IMR-90 (cell line): ENCODE measurements at regions not wholly inside any gene's neighbourhood (a gene's known extent, or its start where the extent isn't known, plus 50 kb on each side); places are given as distances from the start of the nearest gene placed in this dataset.

Experiments used
- ATAC-seq: fragments of 200-7000 bp; cut with Tn5 transposase; 2 replicates; pipeline ENCODE4 v1.9.1; 2020; ENCODE audit warnings: low read depth, mild to moderate bottlenecking, moderate library complexity
- BruUV-seq: library from RNA; stranded (reverse); fragments of 400-500 nt; replicated peaks from 2 replicates; lab custom pipeline; 2021; lab: Mats Ljungman, UMichigan
- CTCF ChIA-PET: fragments of 300-600 bp; formaldehyde crosslinking; extraction: SDS; loops from one replicate; lab custom pipeline; 2021; ENCODE audit warnings: antibody characterized with exemption; lab: Yijun Ruan, JAX
- POLR2A ChIA-PET: fragments of 300-600 bp; sonication (Branson Sonifier 250); formaldehyde crosslinking; loops from one replicate; lab custom pipeline; 2022; ENCODE audit warnings: antibody characterized with exemption; ENCODE audit not compliant: unreplicated experiment; lab: Charles Lee
- DNase-seq: peaks from one replicate; pipeline ENCODE4 v3.0.0; 2013
- H2AFZ ChIP-seq: replicated peaks from 2 replicates; pipeline ENCODE3; 2013; ENCODE audit warnings: low read length, mild to moderate bottlenecking; ENCODE audit not compliant: poor library complexity
- H2AK5ac ChIP-seq: 2 replicates; pipeline ENCODE4 v1.6.1; 2013; ENCODE audit warnings: low read depth, low read length, inconsistent platforms
- H2AK9ac ChIP-seq: replicated peaks from 2 replicates; pipeline ENCODE3; 2013; ENCODE audit warnings: mild to moderate bottlenecking, low read depth, low read length, moderate library complexity; ENCODE audit not compliant: poor library complexity
- H2BK120ac ChIP-seq: 2 replicates; pipeline ENCODE4 v1.6.1; 2013; ENCODE audit warnings: low read depth, low read length, inconsistent platforms
- H2BK15ac ChIP-seq: 3 replicates; pipeline ENCODE4 v1.6.1; 2013; ENCODE audit warnings: low read depth, low read length, inconsistent platforms
- H2BK20ac ChIP-seq: 2 replicates; pipeline ENCODE4 v1.6.1; 2013; ENCODE audit warnings: low read depth, mild to moderate bottlenecking, inconsistent platforms, low read length, moderate library complexity
- H2BK5ac ChIP-seq: 2 replicates; pipeline ENCODE4 v1.6.1; 2013; ENCODE audit warnings: mild to moderate bottlenecking, low read depth, low read length, inconsistent platforms; ENCODE audit not compliant: poor library complexity, severe bottlenecking
- H3K14ac ChIP-seq: replicated peaks from 2 replicates; pipeline ENCODE4 v1.6.1; 2013; ENCODE audit warnings: low read depth, low read length, inconsistent platforms
- H3K18ac ChIP-seq: 2 replicates; pipeline ENCODE4 v1.6.1; 2013; ENCODE audit warnings: low read depth, low read length, control low read depth
- H3K23ac ChIP-seq: 2 replicates; pipeline ENCODE4 v1.6.1; 2013; ENCODE audit warnings: low read depth, low read length, inconsistent platforms
- H3K27ac ChIP-seq: 2 replicates; pipeline ENCODE4 v1.5.1; 2013; ENCODE audit warnings: mild to moderate bottlenecking, control low read depth, low read length; ENCODE audit not compliant: insufficient read depth
- H3K27me3 ChIP-seq: 2 replicates; pipeline ENCODE4 v1.6.1; 2013; ENCODE audit warnings: low read length; ENCODE audit not compliant: control insufficient read depth, insufficient read depth
- H3K36me3 ChIP-seq: 2 replicates; pipeline ENCODE4 v1.6.1; 2013; ENCODE audit warnings: low read length, mixed read lengths; ENCODE audit not compliant: control insufficient read depth, insufficient read depth
- H3K4ac ChIP-seq: 2 replicates; pipeline ENCODE4 v1.6.1; 2013; ENCODE audit warnings: low read depth, low read length, inconsistent platforms
- H3K4me1 ChIP-seq: 2 replicates; pipeline ENCODE4 v1.6.1; 2013; ENCODE audit warnings: low read length, mixed read lengths; ENCODE audit not compliant: control insufficient read depth, insufficient read depth
- H3K4me2 ChIP-seq: 2 replicates; pipeline ENCODE4 v1.6.1; 2013; ENCODE audit warnings: low read depth, mild to moderate bottlenecking, control low read depth, low read length, moderate library complexity
- H3K4me3 ChIP-seq: 2 replicates; pipeline ENCODE4 v1.5.1; 2013; ENCODE audit warnings: low read depth, mild to moderate bottlenecking, control low read depth, low read length, moderate library complexity; ENCODE audit not compliant: insufficient read depth
- H3K56ac ChIP-seq: 2 replicates; pipeline ENCODE4 v1.6.1; 2013; ENCODE audit warnings: low read length, inconsistent platforms; ENCODE audit not compliant: insufficient read depth; ENCODE audit errors: extremely low read depth
- H3K79me1 ChIP-seq, 2 experiments: 2 replicates each; pipeline ENCODE4 v1.6.1; 2013; ENCODE audit warnings: low read length in 2 of 2, inconsistent platforms in 1 of 2, low read depth in 1 of 2
- H3K9ac ChIP-seq: 2 replicates; pipeline ENCODE4 v1.6.1; 2013; ENCODE audit warnings: low read depth, low read length, control low read depth
- H3K9me1 ChIP-seq: 2 replicates; pipeline ENCODE4 v1.6.1; 2013; ENCODE audit warnings: low read length, inconsistent platforms; ENCODE audit not compliant: insufficient read depth
- H3K9me3 ChIP-seq: 2 replicates; pipeline ENCODE4 v1.6.1; 2013; ENCODE audit warnings: low read length; ENCODE audit not compliant: control insufficient read depth, insufficient read depth
- H4K20me1 ChIP-seq: 2 replicates; pipeline ENCODE4 v1.6.1; 2013; ENCODE audit warnings: low read length, inconsistent platforms; ENCODE audit not compliant: insufficient read depth
- H4K5ac ChIP-seq: 2 replicates; pipeline ENCODE4 v1.6.1; 2013; ENCODE audit warnings: mild to moderate bottlenecking, low read depth, low read length, control low read depth
- H4K8ac ChIP-seq, 2 experiments: 2 replicates each; pipeline ENCODE4 v1.6.1; 2013; ENCODE audit warnings: low read depth in 2 of 2, low read length in 2 of 2, control low read depth in 1 of 2, inconsistent platforms in 1 of 2
- H4K91ac ChIP-seq: 2 replicates; pipeline ENCODE4 v1.6.1; 2013; ENCODE audit warnings: low read depth, low read length, inconsistent platforms; ENCODE audit not compliant: insufficient read depth
- FOS ChIP-seq: fragments of 150-350 bp; IDR thresholded peaks from 2 replicates; pipeline ENCODE4 v1.6.1; 2016; ENCODE audit warnings: low read depth, low read length
- MAFK ChIP-seq: IDR thresholded peaks from 2 replicates; pipeline ENCODE4 v1.6.1; 2012; ENCODE audit warnings: low read depth, low read length, improper control_type of control experiment
- RCOR1 ChIP-seq: IDR thresholded peaks from 2 replicates; pipeline ENCODE4 v1.6.1; 2012; ENCODE audit warnings: mild to moderate bottlenecking, low read length, improper control_type of control experiment; ENCODE audit not compliant: insufficient replicate concordance
- WGBS, 2 experiments: methylation state at CpG; one replicate each; pipeline versions ENCODE4 v1.1.5 to v1.1.7; 2013; ENCODE audit warnings: missing lambda C conversion rate in 2 of 2; ENCODE audit not compliant: insufficient read length in 1 of 2; ENCODE audit errors: extremely low coverage in 2 of 2; 5-methylcytosine and 5-hydroxymethylcytosine counted together
- dilution Hi-C: fragments of 300-500 bp; cut with HindIII; formaldehyde crosslinking; loops from one replicate; pipeline ENCODE4 v1.14.3; 2018; ENCODE audit warnings: low sequenced_read_pairs; ENCODE audit not compliant: unreplicated experiment
- in situ Hi-C: fragments of 300-500 bp; cut with MboI; formaldehyde crosslinking; loops from 3 replicates; pipeline ENCODE4 v1.14.3; 2019; ENCODE audit warnings: low sequenced_read_pairs, inconsistent platforms, mixed read lengths
- intact Hi-C: fragments of 100-400 bp; cut with micrococcal nuclease; formaldehyde crosslinking; loops from 2 replicates; pipeline ENCODE4 v1.10.0; 2022
- TF ChIP-seq, protein P1 (sequence below): conservative IDR thresholded peaks from 2 replicates; pipeline ENCODE4 v1.5.1; 2012; ENCODE audit warnings: mild to moderate bottlenecking, low read depth, low read length, improper control_type of control experiment

DNA sequence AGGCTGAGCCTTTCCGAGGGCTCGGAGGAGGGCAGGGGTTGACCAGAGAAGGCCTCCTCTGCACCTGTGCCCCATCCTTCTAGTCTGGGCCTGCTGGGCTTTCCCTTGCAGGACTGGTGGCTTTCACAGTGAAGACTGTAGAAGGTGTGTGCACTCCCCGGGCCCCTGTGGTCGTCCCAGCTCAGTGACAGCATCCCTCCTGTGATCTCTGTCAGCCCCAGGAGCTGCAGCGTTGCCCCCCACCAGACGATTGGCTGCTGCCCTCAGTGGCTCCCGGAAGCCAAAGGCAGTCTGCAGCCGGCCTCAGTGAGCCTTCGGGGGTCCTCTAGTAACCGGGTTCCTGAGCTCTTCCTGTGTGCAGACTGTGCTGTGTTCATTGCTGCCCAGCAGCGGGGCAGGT, 69.4 kb upstream of the EN2 start:
- dilution Hi-C loops = no loop called here
- Histone ChIP-seq H3K14ac (no peak overlapping the region), H3K23ac (no peak overlapping the region), H4K91ac (no peak overlapping the region), H3K4me3 (no peak overlapping the region), H2BK20ac (no peak overlapping the region), H4K8ac (no peak overlapping the region), H4K20me1 (no peaks in the 10 kb centered on the region), H3K18ac (no peak overlapping the region), H2AK9ac (no peak overlapping the region), H2BK120ac (no peak overlapping the region), H2AFZ (no peak overlapping the region), H3K79me1 (no peaks in the 10 kb centered on the region), H3K27ac (no peak overlapping the region), H4K5ac (no peak overlapping the region), H3K9me1 (no peaks in the 10 kb centered on the region), H3K9ac (no peak overlapping the region), H2BK5ac (no peak overlapping the region), H3K4ac (no peak overlapping the region), H3K4me2 (no peak overlapping the region), H2BK15ac (no peak overlapping the region), H2AK5ac (no peak overlapping the region), H3K36me3 (no peaks in the 10 kb centered on the region), H3K27me3 (peaks cover 24% of the 10 kb centered on the region), H3K9me3 (no peaks in the 10 kb centered on the region), H3K4me1 (no peaks in the 10 kb centered on the region), H3K56ac (no peak overlapping the region)
- BruUV-seq = no TSS peak
- TF ChIP-seq FOS = no peak
- no peak for TF ChIP-seq MAFK
- TF ChIP-seq, protein P1, sequence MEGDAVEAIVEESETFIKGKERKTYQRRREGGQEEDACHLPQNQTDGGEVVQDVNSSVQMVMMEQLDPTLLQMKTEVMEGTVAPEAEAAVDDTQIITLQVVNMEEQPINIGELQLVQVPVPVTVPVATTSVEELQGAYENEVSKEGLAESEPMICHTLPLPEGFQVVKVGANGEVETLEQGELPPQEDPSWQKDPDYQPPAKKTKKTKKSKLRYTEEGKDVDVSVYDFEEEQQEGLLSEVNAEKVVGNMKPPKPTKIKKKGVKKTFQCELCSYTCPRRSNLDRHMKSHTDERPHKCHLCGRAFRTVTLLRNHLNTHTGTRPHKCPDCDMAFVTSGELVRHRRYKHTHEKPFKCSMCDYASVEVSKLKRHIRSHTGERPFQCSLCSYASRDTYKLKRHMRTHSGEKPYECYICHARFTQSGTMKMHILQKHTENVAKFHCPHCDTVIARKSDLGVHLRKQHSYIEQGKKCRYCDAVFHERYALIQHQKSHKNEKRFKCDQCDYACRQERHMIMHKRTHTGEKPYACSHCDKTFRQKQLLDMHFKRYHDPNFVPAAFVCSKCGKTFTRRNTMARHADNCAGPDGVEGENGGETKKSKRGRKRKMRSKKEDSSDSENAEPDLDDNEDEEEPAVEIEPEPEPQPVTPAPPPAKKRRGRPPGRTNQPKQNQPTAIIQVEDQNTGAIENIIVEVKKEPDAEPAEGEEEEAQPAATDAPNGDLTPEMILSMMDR = no peak
- TF ChIP-seq RCOR1 = no peak
- ATAC-seq = no peak
- ChIA-PET CTCF (interaction anchor here (0.6 kb wide), 1 partner anchor 642 kb away, joined by 3 read pairs; no protein-coding TSS in a partner anchor), POLR2A (no interaction called here)
- intact Hi-C loops = no loop called here
- in situ Hi-C loops = loop anchor here (25.0 kb wide), 1 partner anchor 374 kb away; no protein-coding TSS in a partner anchor
- 23% methylated on average over 5 of the region's 11 CpGs; no CpG with 5 or more reads in 1 of the 2 experiments for WGBS, 2 experiments
- no peak for DNase-seq
